Mesenchymal stem cell (in vitro differentiated cells and primary cell): ENCODE measurements at regions not wholly inside any gene's neighbourhood (a gene's known extent, or its start where the extent isn't known, plus 50 kb on each side); places are given as distances from the start of the nearest gene placed in this dataset.

Experiments used
- DNase-seq: peaks from one replicate; pipeline ENCODE4 v3.0.0-alpha.2; 2013
- H2AFZ ChIP-seq: one replicate; pipeline ENCODE4 v1.6.1; 2013; ENCODE audit warnings: low read depth, mild to moderate bottlenecking, control low read depth, inconsistent platforms, low read length, moderate library complexity
- H2AK5ac ChIP-seq: 2 replicates; pipeline ENCODE4 v1.6.1; 2013; ENCODE audit warnings: low read length, moderate library complexity, mild to moderate bottlenecking, inconsistent platforms; ENCODE audit not compliant: severe bottlenecking
- H2BK120ac ChIP-seq: one replicate; pipeline ENCODE4 v1.6.1; 2013; ENCODE audit warnings: low read depth, mild to moderate bottlenecking, inconsistent platforms, low read length, moderate library complexity
- H2BK12ac ChIP-seq, 2 experiments: one replicate each; pipeline ENCODE4 v1.6.1; 2013; ENCODE audit warnings: inconsistent platforms in 2 of 2, low read length in 2 of 2, mild to moderate bottlenecking in 2 of 2, moderate library complexity in 2 of 2, control low read depth in 1 of 2
- H2BK15ac ChIP-seq: one replicate; pipeline ENCODE4 v1.6.1; 2013; ENCODE audit warnings: mild to moderate bottlenecking, low read depth, inconsistent platforms; ENCODE audit not compliant: poor library complexity, severe bottlenecking
- H2BK5ac ChIP-seq: 2 replicates; pipeline ENCODE4 v1.6.1; 2013; ENCODE audit warnings: low read depth, mild to moderate bottlenecking, low read length, control low read depth, inconsistent platforms; ENCODE audit not compliant: poor library complexity, severe bottlenecking
- H3K14ac ChIP-seq, 2 experiments: one replicate each; pipeline ENCODE4 v1.6.1; 2013; ENCODE audit warnings: inconsistent platforms in 2 of 2, low read length in 2 of 2, control low read depth in 1 of 2, mild to moderate bottlenecking in 1 of 2, moderate library complexity in 1 of 2
- H3K18ac ChIP-seq, 2 experiments: one replicate each; pipeline ENCODE4 v1.6.1; 2013; ENCODE audit warnings: inconsistent platforms in 2 of 2, low read length in 2 of 2, control low read depth in 1 of 2, low read depth in 1 of 2, mild to moderate bottlenecking in 1 of 2
- H3K23ac ChIP-seq, 2 experiments: one replicate each; pipeline ENCODE4 v1.6.1; 2013; ENCODE audit warnings: inconsistent platforms in 2 of 2, low read length in 2 of 2, mild to moderate bottlenecking in 2 of 2, moderate library complexity in 2 of 2, control low read depth in 1 of 2
- H3K27ac ChIP-seq: 2 replicates; pipeline ENCODE4 v1.5.1; 2013; ENCODE audit warnings: mild to moderate bottlenecking, moderate library complexity, low read length, control low read depth, inconsistent platforms; ENCODE audit not compliant: poor library complexity, severe bottlenecking
- H3K27me3 ChIP-seq, 2 experiments: 2 replicates each; pipeline versions ENCODE4 v1.6.1 to v1.7.0; 2013; ENCODE audit warnings: low read length in 2 of 2, mild to moderate bottlenecking in 2 of 2, moderate library complexity in 2 of 2, control low read depth in 1 of 2, inconsistent platforms in 1 of 2; ENCODE audit not compliant: control insufficient read depth in 1 of 2, insufficient read depth in 1 of 2
- H3K36me3 ChIP-seq, 2 experiments: 2 replicates each; pipeline versions ENCODE4 v1.6.1 to v1.7.0; 2013; ENCODE audit warnings: low read length in 2 of 2, control low read depth in 1 of 2, inconsistent platforms in 1 of 2, low read depth in 1 of 2, mild to moderate bottlenecking in 1 of 2; ENCODE audit not compliant: insufficient read depth in 2 of 2, control insufficient read depth in 1 of 2
- H3K4ac ChIP-seq, 2 experiments: one replicate each; pipeline ENCODE4 v1.6.1; 2013; ENCODE audit warnings: inconsistent platforms in 2 of 2, low read length in 2 of 2, mild to moderate bottlenecking in 2 of 2, moderate library complexity in 2 of 2, control low read depth in 1 of 2, low read depth in 1 of 2
- H3K4me1 ChIP-seq: 2 replicates; pipeline ENCODE4 v1.6.1; 2013; ENCODE audit warnings: low read depth, low read length, control low read depth; ENCODE audit not compliant: control insufficient read depth, insufficient read depth
- H3K4me2 ChIP-seq: 2 replicates; pipeline ENCODE4 v1.6.1; 2013; ENCODE audit warnings: low read length, mild to moderate bottlenecking, inconsistent platforms; ENCODE audit not compliant: poor library complexity, severe bottlenecking
- H3K4me3 ChIP-seq, 2 experiments: 2 replicates each; pipeline versions ENCODE4 v1.5.1 to v1.7.0; 2013; ENCODE audit warnings: low read length in 2 of 2, mild to moderate bottlenecking in 2 of 2, control low read depth in 1 of 2, low read depth in 1 of 2; ENCODE audit not compliant: insufficient read depth in 1 of 2
- H3K79me1 ChIP-seq: replicated peaks from 2 replicates; pipeline ENCODE4 v1.6.1; 2013; ENCODE audit warnings: mild to moderate bottlenecking, control low read depth, low read length, inconsistent platforms; ENCODE audit not compliant: poor library complexity, severe bottlenecking
- H3K9ac ChIP-seq: 2 replicates; pipeline ENCODE4 v1.7.0; 2013; ENCODE audit warnings: mild to moderate bottlenecking, low read length, moderate library complexity
- H3K9me3 ChIP-seq: 2 replicates; pipeline ENCODE4 v1.7.0; 2013; ENCODE audit warnings: mild to moderate bottlenecking, low read length; ENCODE audit not compliant: control insufficient read depth
- H4K8ac ChIP-seq: one replicate; pipeline ENCODE4 v1.6.1; 2013; ENCODE audit warnings: inconsistent platforms, mild to moderate bottlenecking, low read length, moderate library complexity
- H4K91ac ChIP-seq: one replicate; pipeline ENCODE4 v1.6.1; 2013; ENCODE audit warnings: mild to moderate bottlenecking, low read length, inconsistent platforms
- WGBS: methylation state at CpG from one replicate; pipeline ENCODE4 v1.1.7; 2013; ENCODE audit warnings: mixed read lengths; 5-methylcytosine and 5-hydroxymethylcytosine counted together

- no peaks in the 10 kb centered on the region for H3K27me3 ChIP-seq
- no peak overlapping the region for H3K23ac ChIP-seq
- H2BK15ac ChIP-seq: no peak overlapping the region
- no peak overlapping the region for H3K27ac ChIP-seq
- no peak overlapping the region for H3K9ac ChIP-seq
- H3K4me1 ChIP-seq: no peaks in the 10 kb centered on the region
- H2BK12ac ChIP-seq: no peak overlapping the region
- no peak overlapping the region for H3K4me3 ChIP-seq
- H3K18ac ChIP-seq: no peak overlapping the region
- no peak overlapping the region for H2AK5ac ChIP-seq
- H3K14ac ChIP-seq: no peak overlapping the region
- H3K79me1 ChIP-seq: no peaks in the 10 kb centered on the region
- H3K4ac ChIP-seq: no peak overlapping the region
- no peak overlapping the region for H4K8ac ChIP-seq
- H3K9me3 ChIP-seq: no peaks in the 10 kb centered on the region
- no peaks in the 10 kb centered on the region for H3K36me3 ChIP-seq
- no peak overlapping the region for H4K91ac ChIP-seq
- H3K4me2 ChIP-seq: no peak overlapping the region
- 90% methylated on average over 8 of the region's 11 CpGs for WGBS
- DNase-seq: no peak
- H2BK5ac ChIP-seq: no peak overlapping the region
- no peak overlapping the region for H2AFZ ChIP-seq
- no peak overlapping the region for H2BK120ac ChIP-seq
These were observed 786.6 kb upstream of the TBX3 start for GRCh38 chr12:115470526-115470925.

GRCh38 chr12:115468087-115468510, 784.1 kb upstream of the TBX3 start:
- H3K4me3 ChIP-seq: no peak overlapping the region
- H2AFZ ChIP-seq: no peak overlapping the region
- no peak overlapping the region for H2AK5ac ChIP-seq
- peak overlapping the region; percentile 29 for H4K8ac ChIP-seq
- no peaks in the 10 kb centered on the region for H3K36me3 ChIP-seq
- DNase-seq: no peak
- no peak overlapping the region for H3K9ac ChIP-seq
- peak overlapping the region in 1 of 2 experiments; percentile 23 for H2BK12ac ChIP-seq
- no peak overlapping the region for H3K27ac ChIP-seq
- no peak overlapping the region for H2BK120ac ChIP-seq
- H3K4me1 ChIP-seq: no peaks in the 10 kb centered on the region
- no peak overlapping the region for H2BK5ac ChIP-seq
- WGBS: 87% methylated on average over 4 of the region's 4 CpGs
- no peak overlapping the region for H3K4me2 ChIP-seq
- H3K9me3 ChIP-seq: no peaks in the 10 kb centered on the region
- peak overlapping the region; percentile 32 for H4K91ac ChIP-seq
- H3K14ac ChIP-seq: no peak overlapping the region
- no peak overlapping the region for H3K18ac ChIP-seq
- H3K4ac ChIP-seq: no peak overlapping the region
- H3K23ac ChIP-seq: no peak overlapping the region
- H2BK15ac ChIP-seq: no peak overlapping the region
- H3K79me1 ChIP-seq: no peaks in the 10 kb centered on the region
- H3K27me3 ChIP-seq: peaks cover 0 to 11% of the 10 kb centered on the region in 2 experiments

- DNase-seq: no peak
- Histone ChIP-seq H3K4ac (no peak overlapping the region), H3K18ac (no peak overlapping the region), H2AK5ac (no peak overlapping the region), H3K4me2 (no peak overlapping the region), H2BK120ac (no peak overlapping the region), H3K23ac (no peak overlapping the region), H4K8ac (no peak overlapping the region), H4K91ac (no peak overlapping the region), H3K27ac (no peak overlapping the region), H2BK5ac (no peak overlapping the region), H3K4me1 (no peaks in the 10 kb centered on the region), H2BK15ac (no peak overlapping the region), H3K79me1 (no peaks in the 10 kb centered on the region), H3K4me3 (no peak overlapping the region), H2BK12ac (no peak overlapping the region), H3K36me3 (no peaks in the 10 kb centered on the region), H3K9me3 (no peaks in the 10 kb centered on the region), H2AFZ (no peak overlapping the region), H3K9ac (no peak overlapping the region), H3K14ac (no peak overlapping the region), H3K27me3 (peaks cover 0 to 11% of the 10 kb centered on the region in 2 experiments)
- WGBS: 85% methylated on average over 1 of the region's 2 CpGs
These were observed 783.6 kb upstream of the TBX3 start for GRCh38 chr12:115467531-115467930.

- 84% methylated on average over 3 of the region's 4 CpGs for WGBS
- no peak overlapping the region for H2BK5ac ChIP-seq
These were observed 782.1 kb upstream of the TBX3 start for GRCh38 chr12:115466076-115466475.

More at GRCh38 chr12:115466076-115466475, 782.1 kb upstream of the TBX3 start:
- H2BK12ac ChIP-seq: no peak overlapping the region
- no peak overlapping the region for H2AK5ac ChIP-seq
- no peak overlapping the region for H3K4me2 ChIP-seq
- H3K36me3 ChIP-seq: no peaks in the 10 kb centered on the region
- H3K79me1 ChIP-seq: no peaks in the 10 kb centered on the region
- no peaks in the 10 kb centered on the region for H3K4me1 ChIP-seq
- no peak overlapping the region for H3K23ac ChIP-seq
- no peak overlapping the region for H3K9ac ChIP-seq
- no peaks in the 10 kb centered on the region for H3K9me3 ChIP-seq
- H4K8ac ChIP-seq: no peak overlapping the region
- H4K91ac ChIP-seq: no peak overlapping the region
- peaks cover 0 to 11% of the 10 kb centered on the region in 2 experiments for H3K27me3 ChIP-seq
- no peak overlapping the region for H3K18ac ChIP-seq
- no peak for DNase-seq
- H3K27ac ChIP-seq: no peak overlapping the region
- no peak overlapping the region for H3K4ac ChIP-seq
- H3K4me3 ChIP-seq: no peak overlapping the region
- no peak overlapping the region for H2BK15ac ChIP-seq
- no peak overlapping the region for H3K14ac ChIP-seq
- no peak overlapping the region for H2AFZ ChIP-seq
- no peak overlapping the region for H2BK120ac ChIP-seq
